H1 (cell line): ENCODE measurements at regions not wholly inside any gene's neighbourhood (a gene's known extent, or its start where the extent isn't known, plus 50 kb on each side); places are given as distances from the start of the nearest gene placed in this dataset.

Source experiments
- CTCF ChIA-PET: fragments of 300-600 bp; sonication (Branson Sonifier 250); formaldehyde crosslinking; loops from one replicate; lab custom pipeline; 2021; ENCODE audit not compliant: partially characterized antibody; lab: Charles Lee
- POLR2A ChIA-PET: fragments of 300-600 bp; sonication (Branson Sonifier 250); formaldehyde crosslinking; loops from one replicate; lab custom pipeline; 2021; ENCODE audit warnings: inconsistent platforms; ENCODE audit not compliant: partially characterized antibody; lab: Charles Lee
- DNase-seq, 2 experiments: peaks; one replicate each; pipeline versions ENCODE4 v3.0.0 to v3.0.0-alpha.2; 2010 to 2022; ENCODE audit warnings: low spot score in 2 of 2, low read depth in 1 of 2, mixed read lengths in 1 of 2
- FAIRE-seq: peaks from 2 replicates; lab custom pipeline; 2011; peaks lifted over from hg19 to GRCh38; lab: Jason Lieb, UNC
- H2AFZ ChIP-seq: 2 replicates; pipeline ENCODE4 v1.8.1; 2012; ENCODE audit warnings: low read length, inconsistent platforms
- H2AK5ac ChIP-seq: 2 replicates; pipeline ENCODE4 v1.6.1; 2013; ENCODE audit warnings: low read depth, low read length
- H2BK120ac ChIP-seq: replicated peaks from 2 replicates; pipeline ENCODE3; 2013; ENCODE audit warnings: low read depth, low read length, inconsistent platforms
- H2BK12ac ChIP-seq: 2 replicates; pipeline ENCODE4 v1.6.1; 2013; ENCODE audit warnings: low read depth, low read length
- H2BK15ac ChIP-seq: 2 replicates; pipeline ENCODE4 v1.6.1; 2013; ENCODE audit warnings: low read length
- H2BK20ac ChIP-seq: 2 replicates; pipeline ENCODE4 v1.6.1; 2013; ENCODE audit warnings: low read length
- H2BK5ac ChIP-seq: 2 replicates; pipeline ENCODE4 v1.6.1; 2013; ENCODE audit warnings: low read depth, low read length
- H3K14ac ChIP-seq: 2 replicates; pipeline ENCODE4 v1.6.1; 2013; ENCODE audit warnings: inconsistent platforms; ENCODE audit not compliant: insufficient read length
- H3K18ac ChIP-seq: 2 replicates; pipeline ENCODE4 v1.6.1; 2013; ENCODE audit warnings: low read length; ENCODE audit errors: extremely low read depth
- H3K23ac ChIP-seq: 2 replicates; pipeline ENCODE4 v1.6.1; 2013; ENCODE audit warnings: inconsistent platforms; ENCODE audit not compliant: insufficient read length
- H3K23me2 ChIP-seq: 2 replicates; pipeline ENCODE4 v1.6.1; 2013; ENCODE audit warnings: low read depth, low read length
- H3K27ac ChIP-seq: 2 replicates; pipeline ENCODE4 v1.6.1; 2011; ENCODE audit warnings: low read depth, low read length, inconsistent platforms
- H3K27me3 ChIP-seq, 4 experiments: replicated peaks in 1 of 4; 1 replicate in 1 of 4; 2 replicates in 3 of 4; pipeline versions ENCODE4 v1.6.1 to v1.8.1; 2011 to 2013; ENCODE audit warnings: low read length in 3 of 4, mild to moderate bottlenecking in 3 of 4, inconsistent platforms in 2 of 4, mixed read lengths in 2 of 4, moderate library complexity in 1 of 4; ENCODE audit not compliant: control insufficient read depth in 3 of 4, insufficient read depth in 3 of 4; ENCODE audit errors: extremely low read depth in 1 of 4
- H3K36me3 ChIP-seq, 4 experiments: 2 replicates each; pipeline versions ENCODE4 v1.6.1 to v1.8.1; 2011 to 2013; ENCODE audit warnings: mild to moderate bottlenecking in 4 of 4, low read length in 3 of 4, moderate library complexity in 2 of 4, control low read depth in 1 of 4, inconsistent platforms in 1 of 4; ENCODE audit not compliant: insufficient read depth in 4 of 4, control insufficient read depth in 2 of 4
- H3K4ac ChIP-seq: replicated peaks from 2 replicates; pipeline ENCODE3; 2013; ENCODE audit warnings: low read length, low read depth, mixed read lengths, inconsistent platforms; ENCODE audit not compliant: insufficient read length
- H3K4me1 ChIP-seq, 4 experiments: replicated peaks in 1 of 4; 1 replicate in 1 of 4; 2 replicates in 3 of 4; pipeline versions ENCODE4 v1.6.1 to v1.8.1; 2011 to 2013; ENCODE audit warnings: low read length in 3 of 4, inconsistent platforms in 2 of 4, mixed read lengths in 1 of 4; ENCODE audit not compliant: insufficient read depth in 4 of 4, control insufficient read depth in 3 of 4
- H3K4me2 ChIP-seq, 2 experiments: 2 replicates each; pipeline versions ENCODE4 v1.6.1 to v1.8.1; 2011 to 2013; ENCODE audit warnings: low read depth in 2 of 2, low read length in 2 of 2, control low read depth in 1 of 2, inconsistent platforms in 1 of 2, mild to moderate bottlenecking in 1 of 2; ENCODE audit not compliant: insufficient read depth in 1 of 2
- H3K4me3 ChIP-seq, 4 experiments: fragments of 200-600, 300-600 bp in 1 of 4; sonication (generic), shearing (Covaris generic), sonication (Bioruptor Twin) in 1 of 4; 2 replicates each; pipeline versions ENCODE4 v1.5.1 to v1.8.1; 2011 to 2016; ENCODE audit warnings: low read length in 4 of 4, low read depth in 3 of 4, control low read depth in 2 of 4, inconsistent platforms in 2 of 4, mild to moderate bottlenecking in 2 of 4, mixed read lengths in 1 of 4, moderate library complexity in 1 of 4; ENCODE audit not compliant: insufficient read depth in 2 of 4; ENCODE audit errors: extremely low read depth in 1 of 4
- H3K56ac ChIP-seq: replicated peaks from 2 replicates; pipeline ENCODE3; 2013; ENCODE audit warnings: low read depth, mild to moderate bottlenecking, mixed read lengths, low read length, inconsistent platforms; ENCODE audit not compliant: insufficient read length
- H3K79me1 ChIP-seq: 2 replicates; pipeline ENCODE4 v1.6.1; 2013; ENCODE audit warnings: low read depth, low read length, control low read depth
- H3K79me2 ChIP-seq, 2 experiments: 2 replicates each; pipeline versions ENCODE4 v1.6.1 to v1.8.1; 2012 to 2013; ENCODE audit warnings: low read length in 2 of 2, mild to moderate bottlenecking in 2 of 2, inconsistent platforms in 1 of 2; ENCODE audit not compliant: insufficient read depth in 2 of 2, control insufficient read depth in 1 of 2
- H3K9ac ChIP-seq, 4 experiments: replicated peaks in 1 of 4; 1 replicate in 1 of 4; 2 replicates in 3 of 4; pipeline versions ENCODE4 v1.6.1 to v1.8.1; 2011 to 2013; ENCODE audit warnings: low read depth in 3 of 4, low read length in 3 of 4, control low read depth in 2 of 4, mild to moderate bottlenecking in 2 of 4, moderate library complexity in 2 of 4, inconsistent platforms in 1 of 4; ENCODE audit errors: extremely low read depth in 1 of 4
- H3K9me3 ChIP-seq, 2 experiments: 2 replicates each; pipeline versions ENCODE4 v1.6.1 to v1.8.1; 2012 to 2013; ENCODE audit warnings: mild to moderate bottlenecking in 2 of 2, moderate library complexity in 2 of 2, control low read depth in 1 of 2, inconsistent platforms in 1 of 2, low read depth in 1 of 2, low read length in 1 of 2, mixed read lengths in 1 of 2; ENCODE audit not compliant: insufficient read depth in 2 of 2
- H4K20me1 ChIP-seq, 2 experiments: replicated peaks in 1 of 2; 2 replicates each; pipeline versions ENCODE3 to v1.8.1; 2011 to 2013; ENCODE audit warnings: inconsistent platforms in 2 of 2, low read length in 2 of 2, mild to moderate bottlenecking in 1 of 2; ENCODE audit not compliant: insufficient read depth in 2 of 2, control insufficient read depth in 1 of 2
- H4K5ac ChIP-seq: 2 replicates; pipeline ENCODE4 v1.6.1; 2013; ENCODE audit warnings: low read length, low read depth, mixed read lengths, inconsistent platforms; ENCODE audit not compliant: insufficient read length
- H4K8ac ChIP-seq: 2 replicates; pipeline ENCODE4 v1.8.0; 2013; ENCODE audit warnings: mild to moderate bottlenecking, moderate library complexity, low read length, inconsistent platforms; ENCODE audit not compliant: insufficient read depth; ENCODE audit errors: extremely low read depth
- H4K91ac ChIP-seq: replicated peaks from 2 replicates; pipeline ENCODE3; 2013; ENCODE audit warnings: low read length, mixed read lengths, inconsistent platforms; ENCODE audit not compliant: insufficient read length
- CBX5 ChIP-seq: fragments of 300-800, 300-1000 bp; sonication (generic); IDR thresholded peaks from 2 replicates; pipeline ENCODE4 v1.7.1; 2016; ENCODE audit warnings: antibody characterized with exemption, low read length, low read depth
- CHD1 ChIP-seq: IDR thresholded peaks from 2 replicates; pipeline ENCODE4 v1.6.1; 2012; ENCODE audit warnings: low read depth, low read length, improper control_type of control experiment
- CTBP2 ChIP-seq: IDR thresholded peaks from 2 replicates; pipeline ENCODE4 v1.7.0; 2011; ENCODE audit warnings: borderline replicate concordance, mild to moderate bottlenecking, moderate library complexity, mixed read lengths, low read length; ENCODE audit not compliant: insufficient read depth, insufficient read length
- CTCF ChIP-seq, 3 experiments: IDR thresholded peaks; 1 replicate in 2 of 3; 2 replicates in 1 of 3; pipeline versions ENCODE4 v1.5.1 to v1.6.1; 2011; ENCODE audit warnings: low read length in 3 of 3, mild to moderate bottlenecking in 3 of 3, inconsistent platforms in 2 of 3, low read depth in 1 of 3, moderate library complexity in 1 of 3; ENCODE audit not compliant: insufficient read depth in 1 of 3; ENCODE audit errors: control extremely low read depth in 1 of 3
- EGR1 ChIP-seq: IDR thresholded peaks from 2 replicates; pipeline ENCODE4 v1.6.1; 2011; ENCODE audit warnings: low read depth, low read length, borderline replicate concordance
- JUND ChIP-seq: IDR thresholded peaks from 2 replicates; pipeline ENCODE4 v1.6.1; 2011; ENCODE audit warnings: mild to moderate bottlenecking, improper control_type of control experiment, low read length
- POLR2A ChIP-seq, 2 experiments: IDR thresholded peaks; 1 replicate in 1 of 2; 2 replicates in 1 of 2; pipeline ENCODE4 v1.6.1; 2011; ENCODE audit warnings: low read depth in 2 of 2, low read length in 2 of 2, mild to moderate bottlenecking in 2 of 2; ENCODE audit errors: control extremely low read depth in 1 of 2
- POLR2AphosphoS5 ChIP-seq: IDR thresholded peaks from 2 replicates; pipeline ENCODE4 v1.6.1; 2011; ENCODE audit warnings: low read depth, low read length
- POU5F1 ChIP-seq: IDR thresholded peaks from 2 replicates; pipeline ENCODE4 v1.6.1; 2011; ENCODE audit warnings: low read depth, mild to moderate bottlenecking, low read length, moderate library complexity
- RAD21 ChIP-seq, 2 experiments: IDR thresholded peaks in 1 of 2; conservative IDR thresholded peaks in 1 of 2; 2 replicates each; pipeline ENCODE4 v1.6.1; 2011; ENCODE audit warnings: low read depth in 2 of 2, low read length in 2 of 2, improper control_type of control experiment in 1 of 2, inconsistent platforms in 1 of 2, mild to moderate bottlenecking in 1 of 2, moderate library complexity in 1 of 2
- SIN3A ChIP-seq, 2 experiments: IDR thresholded peaks in 1 of 2; conservative IDR thresholded peaks in 1 of 2; 2 replicates each; pipeline ENCODE4 v1.6.1; 2011 to 2012; ENCODE audit warnings: low read length in 2 of 2, improper control_type of control experiment in 1 of 2, low read depth in 1 of 2, mild to moderate bottlenecking in 1 of 2
- ZNF274 ChIP-seq: IDR thresholded peaks from 2 replicates; pipeline ENCODE4 v1.7.0; 2012; ENCODE audit warnings: low read length, borderline replicate concordance; ENCODE audit errors: extremely low read depth
- WGBS, 2 experiments: shearing (Covaris generic) in 1 of 2; methylation state at CpG; one replicate each; pipeline versions ENCODE4 v1.1.6 to v1.1.7; 2013 to 2015; ENCODE audit warnings: low lambda C conversion rate in 2 of 2, mixed read lengths in 2 of 2, inconsistent platforms in 1 of 2, low coverage in 1 of 2, missing lambda C conversion rate in 1 of 2; ENCODE audit not compliant: insufficient replicate concordance in 2 of 2, insufficient coverage in 1 of 2, insufficient read length in 1 of 2; ENCODE audit errors: extremely low coverage in 1 of 2, missing lambda C conversion rate in 1 of 2; 5-methylcytosine and 5-hydroxymethylcytosine counted together

- Histone ChIP-seq H3K27me3 (no peaks in the 10 kb centered on the region), H3K23ac (no peak overlapping the region), H3K4me2 (no peak overlapping the region), H3K56ac (no peak overlapping the region), H4K20me1 (no peaks in the 10 kb centered on the region), H3K27ac (no peak overlapping the region), H2AK5ac (no peak overlapping the region), H3K9me3 (0 out of 4 replicates have a peak, but pooled peaks cover 0 to 5% of the 10 kb centered on the region in 2 experiments), H2BK15ac (no peak overlapping the region), H2BK12ac (no peak overlapping the region), H3K79me2 (no peaks in the 10 kb centered on the region), H3K9ac (no peak overlapping the region), H3K23me2 (no peaks in the 10 kb centered on the region), H2BK20ac (no peak overlapping the region), H3K36me3 (no peaks in the 10 kb centered on the region), H2BK120ac (no peak overlapping the region), H3K18ac (no peak overlapping the region), H3K4ac (no peak overlapping the region), H3K4me1 (peaks cover 0 to 3% (median 0%) of the 10 kb centered on the region in 4 experiments; a peak in 1 of 7 replicates), H4K91ac (no peak overlapping the region), H3K79me1 (no peaks in the 10 kb centered on the region), H2BK5ac (no peak overlapping the region), H2AFZ (no peak overlapping the region), H3K4me3 (no peak overlapping the region), H3K14ac (no peak overlapping the region), H4K8ac (no peak overlapping the region), H4K5ac (no peak overlapping the region)
- no peak for FAIRE-seq
- WGBS, 2 experiments: 52% methylated on average over 2 of the region's 2 CpGs; no CpG with 5 or more reads in 1 of the 2 experiments
- no peak for DNase-seq
- POLR2A ChIA-PET: no interaction called here
- CTCF ChIA-PET: interaction anchor here (0.7 kb wide), 1 partner anchor 36 kb away, joined by 4 read pairs; no protein-coding TSS in a partner anchor
- TF ChIP-seq SIN3A (conservative IDR thresholded peaks at IDR 0.05 in 1 of 2, IDR thresholded peaks at IDR 0.05 in 1 of 2; ENCODE audit: low read depth in 1 of 2, low read length in 2 of 2) (no peak), JUND (no peak), POLR2AphosphoS5 (no peak), CBX5 (no peak), CHD1 (no peak), POLR2A (IDR thresholded peaks at IDR 0.05; ENCODE audit: control extremely low read depth in 1 of 2, low read depth in 2 of 2, low read length in 2 of 2) (no peak), EGR1 (no peak), CTBP2 (no peak), CTCF (IDR thresholded peaks at IDR 0.05; ENCODE audit: control extremely low read depth in 1 of 3, insufficient read depth in 1 of 3, low read depth in 1 of 3, low read length in 3 of 3) (no peak), RAD21 (IDR thresholded peaks at IDR 0.05 in 1 of 2, conservative IDR thresholded peaks at IDR 0.05 in 1 of 2; ENCODE audit: low read depth in 2 of 2, low read length in 2 of 2) (no peak), ZNF274 (no peak), POU5F1 (no peak)
Measured at GRCh38 chr1:157209514-157209913, 71.3 kb upstream of the ETV3 start.
